IgD-negative memory B cell (primary cell): ENCODE measurements at regions not wholly inside any gene's neighbourhood (a gene's known extent, or its start where the extent isn't known, plus 50 kb on each side); places are given as distances from the start of the nearest gene placed in this dataset.
"Not testable (repeated sequence)": the region's sequence is repeated elsewhere in the genome, so short reads cannot be mapped to it uniquely, and the experiment has no call there.

ENCODE experiments used
- H3K27ac Mint-ChIP-seq, 3 donors: one replicate each; pipeline ENCODE4 v1.8.0; 2020 to 2022; ENCODE audit warnings: mild to moderate bottlenecking in 3 of 3, mixed read lengths in 3 of 3, moderate library complexity in 1 of 3
- H3K27me3 Mint-ChIP-seq: one replicate; pipeline ENCODE4 v1.8.0; 2021; ENCODE audit warnings: mixed read lengths
- H3K36me3 Mint-ChIP-seq: one replicate; pipeline ENCODE4 v1.8.0; 2020; ENCODE audit warnings: mild to moderate bottlenecking, mixed read lengths
- H3K4me1 Mint-ChIP-seq, 3 donors: one replicate each; pipeline ENCODE4 v1.8.0; 2020 to 2022; ENCODE audit warnings: mixed read lengths in 3 of 3, mild to moderate bottlenecking in 1 of 3
- H3K4me3 Mint-ChIP-seq, 4 donors: one replicate each; pipeline ENCODE4 v1.8.0; 2020 to 2022; ENCODE audit warnings: mild to moderate bottlenecking in 4 of 4, mixed read lengths in 4 of 4, moderate library complexity in 3 of 4
- H3K9me3 Mint-ChIP-seq, 3 donors: one replicate each; pipeline ENCODE4 v1.8.0; 2020 to 2021; ENCODE audit warnings: mixed read lengths in 3 of 3, mild to moderate bottlenecking in 1 of 3

DNA sequence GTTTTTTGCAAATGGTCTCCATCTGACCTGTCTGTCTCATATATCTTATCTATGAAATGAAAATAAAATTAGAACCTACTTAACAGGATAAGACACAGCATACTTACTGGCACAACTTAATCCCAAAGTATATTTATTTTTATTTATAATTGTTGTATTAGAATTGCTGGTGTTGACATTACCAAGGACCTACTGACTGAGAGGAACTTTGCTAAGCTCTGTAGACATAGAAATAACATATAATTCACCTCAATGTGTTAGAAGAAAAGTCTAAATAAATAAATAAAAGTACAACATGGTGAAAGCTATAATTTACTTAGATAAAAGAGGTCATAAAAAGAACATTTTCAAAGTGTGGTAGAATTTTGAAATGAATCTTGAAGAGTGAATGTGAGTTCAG is 1650.5 kb upstream of the NUDT12 start:
- H3K27ac Mint-ChIP-seq: no peak overlapping the region
- H3K9me3 Mint-ChIP-seq: peaks cover 0 to 3% (median 0%) of the 10 kb centered on the region in 3 donors
- H3K4me1 Mint-ChIP-seq: no peaks in the 10 kb centered on the region
- no peaks in the 10 kb centered on the region for H3K27me3 Mint-ChIP-seq
- no peak overlapping the region for H3K4me3 Mint-ChIP-seq
- no peaks in the 10 kb centered on the region for H3K36me3 Mint-ChIP-seq

DNA sequence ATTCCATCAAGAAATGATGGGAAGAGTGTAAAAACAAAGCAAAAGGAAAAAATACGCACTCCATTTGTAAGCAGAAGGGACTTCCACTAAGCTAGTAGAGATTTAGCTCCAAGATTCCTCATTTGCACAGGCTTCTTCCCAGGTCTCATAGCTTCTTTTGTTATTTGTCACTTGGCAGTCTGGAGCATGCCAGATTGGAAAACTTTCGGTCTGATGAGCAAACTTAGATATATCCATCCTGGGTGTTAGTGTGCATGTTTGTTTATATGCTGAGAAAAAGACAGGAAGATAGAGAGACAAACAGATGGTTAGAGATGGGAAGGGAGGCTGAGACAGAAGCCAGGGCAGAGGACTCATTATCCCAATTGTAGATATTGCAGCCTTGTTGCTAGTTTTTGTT is 1644.5 kb upstream of the NUDT12 start:
- H3K36me3 Mint-ChIP-seq: no peaks in the 10 kb centered on the region
- H3K9me3 Mint-ChIP-seq: peaks cover 0 to 3% (median under 1%) of the 10 kb centered on the region in 3 donors
- no peaks in the 10 kb centered on the region for H3K4me1 Mint-ChIP-seq
- no peak overlapping the region for H3K4me3 Mint-ChIP-seq
- no peak overlapping the region for H3K27ac Mint-ChIP-seq
- H3K27me3 Mint-ChIP-seq: no peaks in the 10 kb centered on the region

DNA sequence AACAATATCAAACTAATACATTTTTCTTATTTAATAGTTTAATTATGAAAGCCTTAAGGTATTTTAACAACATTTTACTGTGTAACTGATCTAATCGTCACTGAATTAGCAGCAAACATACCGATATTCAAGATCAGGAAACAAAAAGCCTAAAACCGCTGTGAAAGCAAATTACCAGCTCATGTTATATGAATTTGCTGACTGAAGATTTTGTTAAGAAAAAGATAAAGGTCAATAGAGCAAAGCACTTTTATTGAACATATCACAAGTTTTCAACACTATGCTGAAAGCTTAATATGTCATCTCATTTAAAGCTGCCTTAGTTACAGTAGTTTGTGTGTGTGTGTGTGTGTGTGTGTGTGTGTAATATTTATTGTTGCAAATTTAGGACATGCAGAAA is 1634.9 kb upstream of the NUDT12 start:
- H3K27ac Mint-ChIP-seq: no peak overlapping the region
- H3K4me3 Mint-ChIP-seq: no peak overlapping the region
- peaks cover 2 to 7% (median 5%) of the 10 kb centered on the region in 3 donors for H3K9me3 Mint-ChIP-seq
- no peaks in the 10 kb centered on the region for H3K27me3 Mint-ChIP-seq
- H3K36me3 Mint-ChIP-seq: no peaks in the 10 kb centered on the region
- H3K4me1 Mint-ChIP-seq: no peaks in the 10 kb centered on the region

GRCh38 chr5:105195765-105196164 is 1633.2 kb upstream of the NUDT12 start:
- no peak overlapping the region for H3K4me3 Mint-ChIP-seq
- no peaks in the 10 kb centered on the region for H3K36me3 Mint-ChIP-seq
- peaks cover 3 to 5% (median 4%) of the 10 kb centered on the region in 3 donors for H3K9me3 Mint-ChIP-seq
- H3K27me3 Mint-ChIP-seq: no peaks in the 10 kb centered on the region
- no peak overlapping the region for H3K27ac Mint-ChIP-seq
- no peaks in the 10 kb centered on the region for H3K4me1 Mint-ChIP-seq

GRCh38 chr5:105172918-105173317 is 1610.3 kb upstream of the NUDT12 start:
- Mint-ChIP-seq H3K27ac (no peak overlapping the region), H3K27me3 (no peaks in the 10 kb centered on the region), H3K36me3 (no peaks in the 10 kb centered on the region)

GRCh38 chr5:105168806-105169205 is 1606.2 kb upstream of the NUDT12 start:
- Mint-ChIP-seq H3K4me1 (no peaks in the 10 kb centered on the region), H3K27ac (no peak overlapping the region), H3K9me3 (peaks cover 0 to 6% (median 1%) of the 10 kb centered on the region in 3 donors), H3K4me3 (no peak overlapping the region), H3K27me3 (no peaks in the 10 kb centered on the region), H3K36me3 (no peaks in the 10 kb centered on the region)

More at GRCh38 chr5:105172918-105173317, 1610.3 kb upstream of the NUDT12 start:
- H3K9me3 Mint-ChIP-seq: peaks cover 0 to 3% (median under 1%) of the 10 kb centered on the region in 3 donors
- H3K4me1 Mint-ChIP-seq: no peaks in the 10 kb centered on the region
- H3K4me3 Mint-ChIP-seq: no peak overlapping the region

DNA sequence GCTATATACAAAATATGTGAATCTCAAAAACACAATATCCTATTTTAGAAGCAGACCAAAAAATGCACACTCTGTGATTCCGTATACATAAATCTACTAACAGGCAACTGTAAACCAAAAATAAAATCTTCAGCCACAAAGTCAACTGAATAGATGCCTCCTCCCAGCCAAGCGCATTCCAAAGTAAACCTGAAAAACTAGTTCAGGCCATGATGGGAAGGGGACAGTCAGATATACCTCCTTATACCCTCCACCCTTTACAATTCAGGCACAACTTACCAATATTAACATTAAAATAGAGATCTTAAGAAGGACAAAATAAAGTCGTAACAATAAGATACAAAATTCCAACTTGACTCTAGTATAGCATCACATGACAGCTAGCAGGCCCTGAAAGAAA is 1604.5 kb upstream of the NUDT12 start:
- Mint-ChIP-seq H3K4me1 (no peaks in the 10 kb centered on the region), H3K9me3 (peaks cover 3 to 11% (median 4%) of the 10 kb centered on the region in 3 donors), H3K36me3 (peaks cover 2% of the 10 kb centered on the region), H3K27ac (no peak overlapping the region), H3K27me3 (no peaks in the 10 kb centered on the region), H3K4me3 (no peak overlapping the region)

- Mint-ChIP-seq H3K9me3 (peaks cover 6 to 16% (median 8%) of the 10 kb centered on the region in 3 donors), H3K27ac (no peak overlapping the region)
Observed at GRCh38 chr5:105163547-105163946, 1601.0 kb upstream of the NUDT12 start.

GRCh38 chr5:105162557-105162956 is 1600.0 kb upstream of the NUDT12 start:
- not testable (repeated sequence) for H3K27ac Mint-ChIP-seq, H3K27me3 Mint-ChIP-seq, H3K4me3 Mint-ChIP-seq, H3K36me3 Mint-ChIP-seq, H3K4me1 Mint-ChIP-seq
- H3K9me3 Mint-ChIP-seq: peaks cover 6 to 14% (median 7%) of the 10 kb centered on the region in 3 donors

More at GRCh38 chr5:105163547-105163946, 1601.0 kb upstream of the NUDT12 start:
- no peak overlapping the region for H3K4me3 Mint-ChIP-seq
- H3K36me3 Mint-ChIP-seq: peaks cover 2% of the 10 kb centered on the region
- H3K4me1 Mint-ChIP-seq: no peaks in the 10 kb centered on the region
- no peaks in the 10 kb centered on the region for H3K27me3 Mint-ChIP-seq

DNA sequence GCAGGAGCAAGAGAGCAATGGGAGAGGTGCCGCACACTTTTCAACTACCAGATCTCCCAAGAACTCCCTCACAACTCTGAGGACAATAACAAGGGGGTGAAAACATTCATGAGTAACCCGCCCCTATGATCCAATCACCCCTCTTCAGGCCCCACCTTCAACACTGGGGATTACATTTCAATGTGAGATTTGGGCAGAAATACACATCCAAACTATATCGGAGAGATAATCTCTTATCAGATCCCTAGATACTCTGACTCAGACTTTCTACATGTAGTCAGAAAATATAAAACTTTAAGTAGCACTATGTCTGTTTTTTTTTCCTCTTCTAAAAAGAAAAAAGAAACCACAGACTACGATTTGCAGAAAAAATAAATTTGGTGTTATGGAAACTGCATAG is 1595.9 kb upstream of the NUDT12 start:
- Mint-ChIP-seq H3K36me3 (peaks cover 2% of the 10 kb centered on the region), H3K27ac (no peak overlapping the region), H3K4me1 (no peaks in the 10 kb centered on the region), H3K27me3 (no peaks in the 10 kb centered on the region), H3K9me3 (peaks cover 7 to 12% (median 12%) of the 10 kb centered on the region in 3 donors), H3K4me3 (no peak overlapping the region)

DNA sequence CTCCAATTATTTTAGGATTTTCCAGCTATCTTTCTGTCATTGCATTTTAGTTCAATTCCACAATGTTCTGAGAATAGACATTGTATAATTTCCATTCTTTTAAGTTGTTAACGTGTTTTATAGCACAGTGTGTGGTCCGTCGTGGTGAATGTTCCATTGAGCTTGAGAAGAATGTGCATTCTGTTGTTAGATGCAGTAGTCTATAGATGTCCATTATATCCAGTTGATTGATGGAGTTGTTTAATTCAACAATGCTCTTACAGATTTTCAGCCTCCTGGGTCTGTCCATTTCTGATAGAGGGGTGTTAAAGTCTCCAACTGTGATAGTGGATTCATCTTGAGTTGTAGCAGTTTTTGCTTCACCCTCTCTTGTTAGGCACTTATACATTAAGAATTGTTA is 1587.7 kb upstream of the NUDT12 start:
- peaks cover 0 to 14% (median 3%) of the 10 kb centered on the region in 3 donors for H3K9me3 Mint-ChIP-seq
- H3K27ac Mint-ChIP-seq: no peak overlapping the region
- no peak overlapping the region for H3K4me3 Mint-ChIP-seq
- no peaks in the 10 kb centered on the region for H3K36me3 Mint-ChIP-seq
- H3K4me1 Mint-ChIP-seq: no peaks in the 10 kb centered on the region
- H3K27me3 Mint-ChIP-seq: no peaks in the 10 kb centered on the region

DNA sequence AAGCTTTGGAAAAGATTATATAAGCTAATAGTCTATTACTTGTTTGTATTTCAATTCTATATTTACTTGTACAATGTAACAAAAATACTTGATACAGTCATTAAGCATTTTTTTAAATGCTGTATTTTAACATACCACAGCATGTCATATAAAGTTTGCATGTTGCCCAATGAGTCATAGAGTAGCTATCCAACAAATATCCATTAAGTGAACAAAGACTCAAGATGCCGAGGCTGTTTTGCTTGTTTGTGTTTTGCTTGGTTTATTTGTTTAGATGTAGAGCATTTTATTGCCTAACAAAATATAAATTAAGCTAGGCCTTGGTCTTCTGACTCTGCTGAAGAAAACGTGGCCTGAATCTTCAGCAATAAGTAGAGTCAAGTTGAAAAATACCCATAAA is 1584.3 kb upstream of the NUDT12 start:
- Mint-ChIP-seq H3K4me1 (no peaks in the 10 kb centered on the region), H3K27ac (no peak overlapping the region), H3K4me3 (no peak overlapping the region), H3K9me3 (peaks cover 0 to 4% (median 2%) of the 10 kb centered on the region in 3 donors), H3K36me3 (no peaks in the 10 kb centered on the region), H3K27me3 (no peaks in the 10 kb centered on the region)

DNA sequence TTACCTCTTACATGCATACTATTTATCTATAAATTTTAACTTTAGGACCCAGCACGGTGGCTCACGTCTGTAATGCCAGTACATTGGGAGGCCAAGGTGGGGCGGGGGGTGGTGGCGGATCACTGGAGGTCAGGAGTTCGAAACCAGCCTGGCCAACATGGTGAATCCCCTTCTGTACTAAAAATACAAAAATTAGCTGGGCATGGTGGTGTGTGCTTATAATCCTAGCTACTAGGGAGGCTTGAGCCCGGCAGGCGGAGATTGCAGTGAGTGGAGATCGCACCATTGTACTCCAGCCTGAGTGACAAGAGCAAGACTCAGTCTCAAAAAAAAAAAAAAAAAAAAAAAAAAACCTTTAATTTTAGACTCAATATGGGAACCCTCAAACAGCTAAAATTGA is 1582.6 kb upstream of the NUDT12 start:
- H3K27me3 Mint-ChIP-seq: no peaks in the 10 kb centered on the region
- no peak overlapping the region for H3K4me3 Mint-ChIP-seq
- no peaks in the 10 kb centered on the region for H3K36me3 Mint-ChIP-seq
- no peak overlapping the region for H3K27ac Mint-ChIP-seq
- peaks cover 0 to 4% (median under 1%) of the 10 kb centered on the region in 3 donors for H3K9me3 Mint-ChIP-seq
- no peaks in the 10 kb centered on the region for H3K4me1 Mint-ChIP-seq

DNA sequence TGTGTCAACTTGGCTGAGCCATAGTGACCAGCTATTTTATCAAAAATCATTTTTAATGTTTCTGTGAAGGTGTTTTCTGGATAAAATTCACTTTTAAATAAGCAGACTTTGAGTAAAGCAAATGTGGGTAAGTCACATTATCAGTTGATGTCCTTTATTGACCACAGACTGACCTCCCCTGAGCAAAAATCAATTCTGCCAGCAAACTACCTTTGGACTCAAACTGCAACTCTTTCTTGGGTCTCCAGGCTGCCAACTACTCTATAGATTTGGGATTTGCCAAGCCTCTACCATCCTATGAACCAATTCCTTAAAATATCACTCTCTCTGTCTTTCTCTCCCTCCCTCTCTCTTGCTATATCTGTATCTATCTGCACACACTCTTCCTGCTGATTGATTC is 1571.7 kb upstream of the NUDT12 start:
- Mint-ChIP-seq H3K4me3 (no peak overlapping the region), H3K9me3 (peaks cover 0 to 20% (median 9%) of the 10 kb centered on the region in 3 donors), H3K4me1 (no peaks in the 10 kb centered on the region), H3K36me3 (no peaks in the 10 kb centered on the region), H3K27me3 (no peaks in the 10 kb centered on the region), H3K27ac (no peak overlapping the region)

- no peaks in the 10 kb centered on the region for H3K4me1 Mint-ChIP-seq
- H3K27ac Mint-ChIP-seq: no peak overlapping the region
- no peaks in the 10 kb centered on the region for H3K27me3 Mint-ChIP-seq
- H3K9me3 Mint-ChIP-seq: peaks cover 0 to 23% (median 5%) of the 10 kb centered on the region in 3 donors
- H3K4me3 Mint-ChIP-seq: no peak overlapping the region
- H3K36me3 Mint-ChIP-seq: no peaks in the 10 kb centered on the region
Observed at GRCh38 chr5:105133087-105133486, 1570.5 kb upstream of the NUDT12 start.

GRCh38 chr5:105132581-105132980 is 1570.0 kb upstream of the NUDT12 start:
- Mint-ChIP-seq H3K9me3 (peaks cover 0 to 23% (median 5%) of the 10 kb centered on the region in 3 donors), H3K4me3 (no peak overlapping the region), H3K36me3 (no peaks in the 10 kb centered on the region), H3K27me3 (no peaks in the 10 kb centered on the region), H3K27ac (no peak overlapping the region), H3K4me1 (no peaks in the 10 kb centered on the region)

- Mint-ChIP-seq H3K27ac (peak overlapping the region in 1 of 3 donors; percentile 4), H3K4me1 (no peaks in the 10 kb centered on the region), H3K9me3 (peaks cover 0 to 18% (median 5%) of the 10 kb centered on the region in 3 donors), H3K27me3 (no peaks in the 10 kb centered on the region), H3K36me3 (no peaks in the 10 kb centered on the region), H3K4me3 (no peak overlapping the region)
Observed at GRCh38 chr5:105131045-105131444, 1568.5 kb upstream of the NUDT12 start.
